ENCODE measurements at regions not wholly inside any gene's neighbourhood (a gene's known extent, or its start where the extent isn't known, plus 50 kb on each side); places are given as distances from the start of the nearest gene placed in this dataset.

DNA sequence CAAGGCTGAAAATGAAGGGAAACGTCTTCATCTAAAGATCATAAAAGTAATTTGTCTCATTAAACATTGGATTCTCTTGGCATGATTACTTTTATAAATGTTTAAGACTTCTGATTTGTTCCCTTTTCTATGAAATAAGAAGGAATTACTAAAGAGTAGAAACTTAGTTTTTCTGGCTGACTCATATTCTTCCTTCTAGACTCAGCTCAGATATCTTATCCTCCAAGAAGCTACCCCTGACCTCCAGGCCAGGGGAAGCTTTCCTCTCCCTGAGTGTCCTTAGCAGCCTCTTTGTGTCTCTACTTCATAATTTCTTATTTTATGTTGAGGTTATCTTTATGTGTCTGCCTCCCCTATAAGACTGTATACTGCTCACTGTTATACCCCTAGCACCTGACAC lies 291.9 kb upstream of the STT3B start:
- TF ChIP-seq, protein P1, sequence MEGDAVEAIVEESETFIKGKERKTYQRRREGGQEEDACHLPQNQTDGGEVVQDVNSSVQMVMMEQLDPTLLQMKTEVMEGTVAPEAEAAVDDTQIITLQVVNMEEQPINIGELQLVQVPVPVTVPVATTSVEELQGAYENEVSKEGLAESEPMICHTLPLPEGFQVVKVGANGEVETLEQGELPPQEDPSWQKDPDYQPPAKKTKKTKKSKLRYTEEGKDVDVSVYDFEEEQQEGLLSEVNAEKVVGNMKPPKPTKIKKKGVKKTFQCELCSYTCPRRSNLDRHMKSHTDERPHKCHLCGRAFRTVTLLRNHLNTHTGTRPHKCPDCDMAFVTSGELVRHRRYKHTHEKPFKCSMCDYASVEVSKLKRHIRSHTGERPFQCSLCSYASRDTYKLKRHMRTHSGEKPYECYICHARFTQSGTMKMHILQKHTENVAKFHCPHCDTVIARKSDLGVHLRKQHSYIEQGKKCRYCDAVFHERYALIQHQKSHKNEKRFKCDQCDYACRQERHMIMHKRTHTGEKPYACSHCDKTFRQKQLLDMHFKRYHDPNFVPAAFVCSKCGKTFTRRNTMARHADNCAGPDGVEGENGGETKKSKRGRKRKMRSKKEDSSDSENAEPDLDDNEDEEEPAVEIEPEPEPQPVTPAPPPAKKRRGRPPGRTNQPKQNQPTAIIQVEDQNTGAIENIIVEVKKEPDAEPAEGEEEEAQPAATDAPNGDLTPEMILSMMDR (IDR thresholded peaks at IDR 0.05; ENCODE audit: insufficient read depth, low read depth, low read length): no peak
- DNase-seq (ENCODE audit: low read depth): no peak
- no peak overlapping the region for H3K4me3 ChIP-seq (ENCODE audit: low read depth, low read length)

DNA sequence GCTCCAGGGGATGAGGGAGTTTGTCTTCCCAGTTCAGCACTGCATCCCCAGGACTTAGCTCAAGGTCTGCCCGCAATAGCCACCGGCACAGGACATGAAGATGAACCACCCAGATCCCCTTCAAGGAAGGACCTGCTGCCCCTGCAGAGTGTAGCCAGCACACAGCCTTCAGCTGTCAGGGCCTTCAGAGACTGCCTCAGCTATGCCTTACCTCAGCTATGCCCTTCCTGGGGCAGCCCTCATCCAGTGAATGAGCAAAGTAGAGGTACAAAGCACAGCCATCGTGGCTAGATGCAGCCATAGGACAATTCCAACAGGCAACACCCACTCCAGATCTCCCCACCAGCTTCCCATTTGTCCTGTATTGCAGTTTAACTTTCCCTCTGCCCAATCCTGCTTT lies 291.2 kb upstream of the STT3B start:
- H3K4me3 ChIP-seq (ENCODE audit: low read depth, low read length): no peak overlapping the region
- no peak for DNase-seq (ENCODE audit: low read depth)
- TF ChIP-seq, protein P1 (IDR thresholded peaks at IDR 0.05; ENCODE audit: insufficient read depth, low read depth, low read length): no peak

DNA sequence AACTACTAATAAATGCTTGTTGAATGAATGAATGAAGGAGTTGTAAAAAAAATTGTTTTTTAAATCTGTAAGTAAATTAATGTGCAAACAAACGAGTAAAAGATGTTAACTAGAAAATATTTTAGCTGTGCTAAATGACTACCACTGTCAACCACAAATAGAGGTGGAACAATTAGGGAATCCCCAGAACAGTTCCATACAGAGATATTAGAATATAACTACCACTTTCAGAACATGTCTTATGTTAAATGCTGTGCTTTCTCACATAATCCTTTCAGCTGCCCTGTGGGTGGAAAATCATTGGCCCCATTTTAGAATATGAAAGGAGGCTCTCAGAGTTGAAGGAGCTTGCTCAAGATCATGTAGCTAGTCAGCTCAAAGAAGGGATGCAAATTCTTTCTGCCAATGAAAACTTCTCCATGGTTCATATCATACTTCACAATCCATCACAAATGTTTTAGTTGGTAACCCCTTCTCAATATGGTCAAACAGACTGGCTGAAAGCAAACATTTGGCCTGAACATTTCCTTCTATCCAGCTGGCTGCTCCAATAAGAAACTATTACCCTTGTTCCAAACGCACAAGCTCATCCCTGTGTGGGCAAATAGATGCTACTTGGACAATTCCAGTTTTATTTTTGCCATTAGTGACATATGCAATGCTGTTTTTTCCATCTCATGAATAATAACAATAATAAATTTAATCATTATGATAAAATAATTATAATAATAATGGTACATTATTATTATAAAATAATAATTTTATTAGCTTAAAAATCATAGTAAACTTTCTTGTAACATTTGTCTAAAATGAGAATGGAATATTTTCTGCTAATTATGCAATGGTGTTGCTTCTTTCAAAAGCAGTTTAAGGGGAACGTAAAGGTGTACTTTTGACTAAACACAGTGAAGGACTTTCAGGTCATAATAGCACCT lies 290.4 kb upstream of the STT3B start:
- no peak for DNase-seq (ENCODE audit: low read depth)
- TF ChIP-seq, protein P1 (IDR thresholded peaks at IDR 0.05; ENCODE audit: insufficient read depth, low read depth, low read length): no peak
- H3K4me3 ChIP-seq (ENCODE audit: low read depth, low read length): no peak overlapping the region

DNA sequence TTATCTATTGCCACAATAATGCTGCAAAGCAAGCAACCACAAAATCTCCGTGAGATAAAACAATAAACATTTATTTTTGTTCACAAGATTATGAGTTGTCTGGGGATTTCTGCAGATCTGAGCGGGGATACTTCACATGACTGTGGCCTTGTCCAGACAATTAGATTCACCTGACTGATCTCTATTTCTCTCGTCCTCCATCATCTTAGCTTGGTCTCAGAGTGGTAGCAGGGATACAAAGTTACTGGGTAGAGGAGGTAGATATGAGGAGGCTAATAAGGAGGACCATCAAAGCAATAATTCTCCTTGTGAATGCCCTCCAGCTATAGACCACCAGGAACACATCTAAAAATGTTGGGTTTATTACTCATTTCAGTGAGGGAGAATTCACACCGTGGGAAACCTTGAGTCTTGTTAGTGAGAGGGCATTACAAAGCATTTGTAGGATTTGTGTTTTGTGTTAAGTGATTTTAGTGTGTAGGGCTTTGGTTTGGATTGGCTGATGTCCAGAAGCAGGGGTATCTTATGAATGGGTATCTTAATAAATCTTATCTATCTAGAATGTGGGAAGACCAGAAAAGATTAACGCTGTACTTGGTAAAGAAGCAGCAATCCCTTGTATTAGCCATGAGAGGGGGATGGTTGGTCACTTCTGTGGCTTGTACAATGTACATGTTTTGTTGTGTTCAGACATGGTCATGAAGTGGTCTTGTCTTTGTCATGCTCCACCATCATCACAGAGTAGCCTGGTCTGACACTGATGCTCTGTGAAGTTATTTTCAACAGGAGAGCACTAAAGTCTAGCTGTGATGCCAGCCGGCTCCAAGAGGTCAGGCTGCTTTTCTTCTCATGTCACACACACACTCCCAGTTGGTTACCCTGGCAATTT lies 287.6 kb upstream of the STT3B start:
- TF ChIP-seq, protein P1 (IDR thresholded peaks at IDR 0.05; ENCODE audit: insufficient read depth, low read depth, low read length): no peak
- no peak overlapping the region for H3K4me3 ChIP-seq (ENCODE audit: low read depth, low read length)
- DNase-seq (ENCODE audit: low read depth): no peak

DNA sequence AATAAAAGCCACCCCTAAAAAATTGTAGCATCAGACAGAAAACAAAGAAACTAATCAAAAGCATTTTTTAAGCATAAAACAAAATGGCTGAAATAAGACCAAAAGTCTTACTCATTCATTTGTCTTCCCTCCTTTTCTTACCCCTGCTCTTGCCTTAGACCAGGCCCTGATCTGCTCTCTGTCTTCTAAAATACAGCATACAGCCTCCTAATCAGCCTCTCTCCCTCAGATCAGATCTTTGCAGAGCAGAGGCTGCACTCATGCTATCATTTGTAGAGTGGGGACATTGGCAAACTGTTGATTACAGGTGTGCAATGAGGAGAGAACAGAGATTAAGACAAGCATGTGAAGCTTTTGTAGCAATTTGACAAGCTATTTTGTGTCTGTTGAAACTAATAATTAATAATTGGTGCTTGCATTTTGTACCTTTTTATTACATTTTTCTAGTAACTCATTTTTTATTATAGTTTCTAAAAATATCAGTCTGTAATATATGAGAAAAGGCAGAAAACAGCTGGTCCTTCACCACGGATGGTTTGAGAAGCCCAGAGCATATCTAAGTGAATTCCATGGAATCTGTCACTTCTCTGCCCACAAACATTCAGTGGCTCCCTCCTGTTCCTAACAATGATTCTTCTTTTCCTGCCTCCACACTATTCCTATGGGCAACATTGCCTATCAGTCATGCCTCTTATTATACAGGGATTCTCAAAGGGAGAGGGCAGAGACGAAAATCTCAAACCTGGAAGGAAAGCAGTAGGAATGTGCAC lies 286.2 kb upstream of the STT3B start:
- no peak overlapping the region for H3K4me3 ChIP-seq (ENCODE audit: low read depth, low read length)
- DNase-seq (ENCODE audit: low read depth): no peak
- TF ChIP-seq, protein P1 (IDR thresholded peaks at IDR 0.05; ENCODE audit: insufficient read depth, low read depth, low read length): no peak

DNA sequence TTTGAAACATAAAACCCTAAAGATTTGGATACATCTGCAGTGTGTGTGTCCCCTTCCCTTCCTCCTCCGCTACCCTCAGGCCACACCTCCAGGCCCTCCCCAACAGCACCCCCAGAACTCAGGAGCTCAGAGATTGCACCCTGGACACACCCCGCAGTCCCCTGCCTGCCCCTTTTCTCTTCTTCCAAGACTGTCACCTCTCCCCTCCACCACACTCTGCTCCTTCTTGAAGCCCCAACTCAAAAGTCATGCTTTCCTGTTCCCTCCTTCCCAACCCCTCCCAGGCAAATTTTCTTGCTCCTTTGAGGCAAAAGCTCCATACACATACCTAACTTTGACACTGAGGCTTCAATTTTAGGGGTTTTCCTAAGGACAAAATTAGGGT lies 285.7 kb upstream of the STT3B start:
- no peak for DNase-seq (ENCODE audit: low read depth)
- H3K4me3 ChIP-seq (ENCODE audit: low read depth, low read length): no peak overlapping the region
- TF ChIP-seq, protein P1 (IDR thresholded peaks at IDR 0.05; ENCODE audit: insufficient read depth, low read depth, low read length): no peak
